Immature natural killer cell (primary cell): ENCODE measurements at regions not wholly inside any gene's neighbourhood (a gene's known extent, or its start where the extent isn't known, plus 50 kb on each side); places are given as distances from the start of the nearest gene placed in this dataset.

Experiments used
- DNase-seq, 3 donors: peaks; one replicate each; pipeline ENCODE4 v3.0.0; 2022; ENCODE audit warnings: mixed read lengths in 1 of 3
- H3K27ac Mint-ChIP-seq, 6 donors: one replicate each; pipeline ENCODE4 v1.8.0; 2020; ENCODE audit warnings: mixed read lengths in 6 of 6, mild to moderate bottlenecking in 5 of 6, inconsistent platforms in 4 of 6, moderate library complexity in 3 of 6
- H3K27me3 Mint-ChIP-seq, 3 donors: one replicate each; pipeline ENCODE4 v1.8.0; 2020 to 2021; ENCODE audit warnings: low read depth in 3 of 3, mild to moderate bottlenecking in 3 of 3, mixed read lengths in 3 of 3, moderate library complexity in 3 of 3, inconsistent platforms in 1 of 3
- H3K36me3 Mint-ChIP-seq, 3 donors: one replicate each; pipeline ENCODE4 v1.8.0; 2020; ENCODE audit warnings: mixed read lengths in 3 of 3, inconsistent platforms in 2 of 3, mild to moderate bottlenecking in 2 of 3
- H3K4me1 Mint-ChIP-seq, 2 donors: one replicate each; pipeline ENCODE4 v1.8.0; 2020; ENCODE audit warnings: inconsistent platforms in 2 of 2, mild to moderate bottlenecking in 2 of 2, mixed read lengths in 2 of 2, moderate library complexity in 1 of 2
- H3K4me3 Mint-ChIP-seq, 5 donors: one replicate each; pipeline ENCODE4 v1.8.0; 2020; ENCODE audit warnings: mild to moderate bottlenecking in 5 of 5, mixed read lengths in 5 of 5, inconsistent platforms in 3 of 5, moderate library complexity in 3 of 5
- H3K9me3 Mint-ChIP-seq, 6 donors: one replicate each; pipeline ENCODE4 v1.8.0; 2020; ENCODE audit warnings: mild to moderate bottlenecking in 6 of 6, mixed read lengths in 6 of 6, inconsistent platforms in 4 of 6, moderate library complexity in 3 of 6

GRCh38 chr10:71073451-71074175 lies 138.8 kb upstream of the UNC5B start:
- no peak overlapping the region for H3K4me3 Mint-ChIP-seq

GRCh38 chr10:71074176-71074755 lies 138.1 kb upstream of the UNC5B start:
- DNase-seq, result no peak
- Mint-ChIP-seq H3K36me3 (no peaks in the 10 kb centered on the region), H3K27me3 (peaks cover 0 to 2% (median 0%) of the 10 kb centered on the region in 3 donors), H3K4me1 (no peaks in the 10 kb centered on the region), H3K27ac (no peak overlapping the region), H3K4me3 (no peak overlapping the region), H3K9me3 (no peaks in the 10 kb centered on the region)

More at GRCh38 chr10:71073451-71074175, 138.8 kb upstream of the UNC5B start:
- H3K36me3 Mint-ChIP-seq, result no peaks in the 10 kb centered on the region
- H3K27ac Mint-ChIP-seq, result no peak overlapping the region
- H3K4me1 Mint-ChIP-seq, result no peaks in the 10 kb centered on the region
- H3K27me3 Mint-ChIP-seq, result peaks cover 0 to 2% (median 0%) of the 10 kb centered on the region in 3 donors
- H3K9me3 Mint-ChIP-seq, result no peaks in the 10 kb centered on the region
- DNase-seq, result no peak

- Mint-ChIP-seq H3K4me3 (no peak overlapping the region), H3K36me3 (no peaks in the 10 kb centered on the region), H3K27ac (no peak overlapping the region), H3K4me1 (no peaks in the 10 kb centered on the region), H3K27me3 (peaks cover 0 to 2% (median 0%) of the 10 kb centered on the region in 3 donors), H3K9me3 (no peaks in the 10 kb centered on the region)
- DNase-seq, result no peak
Observed at GRCh38 chr10:71075086-71075758, 137.1 kb upstream of the UNC5B start.

- Mint-ChIP-seq H3K36me3 (no peaks in the 10 kb centered on the region), H3K4me3 (no peak overlapping the region), H3K27me3 (peaks cover 0 to 2% (median 0%) of the 10 kb centered on the region in 3 donors), H3K9me3 (no peaks in the 10 kb centered on the region), H3K4me1 (no peaks in the 10 kb centered on the region), H3K27ac (no peak overlapping the region)
- no peak for DNase-seq
Observed at GRCh38 chr10:71075759-71076472, 136.5 kb upstream of the UNC5B start.

- Mint-ChIP-seq H3K27me3 (peaks cover 0 to 2% (median 0%) of the 10 kb centered on the region in 3 donors), H3K4me1 (no peaks in the 10 kb centered on the region), H3K4me3 (no peak overlapping the region), H3K36me3 (no peaks in the 10 kb centered on the region), H3K9me3 (no peaks in the 10 kb centered on the region), H3K27ac (no peak overlapping the region)
- DNase-seq, result no peak
Observed at GRCh38 chr10:71076473-71077142, 135.8 kb upstream of the UNC5B start.

GRCh38 chr10:71077143-71077581 lies 135.2 kb upstream of the UNC5B start:
- Mint-ChIP-seq H3K4me3 (no peak overlapping the region), H3K27me3 (peaks cover 0 to 2% (median 0%) of the 10 kb centered on the region in 3 donors), H3K27ac (no peak overlapping the region), H3K36me3 (no peaks in the 10 kb centered on the region), H3K4me1 (no peaks in the 10 kb centered on the region), H3K9me3 (no peaks in the 10 kb centered on the region)
- no peak for DNase-seq

GRCh38 chr10:71077796-71078453 lies 134.4 kb upstream of the UNC5B start:
- Mint-ChIP-seq H3K27ac (no peak overlapping the region), H3K9me3 (no peaks in the 10 kb centered on the region), H3K4me3 (no peak overlapping the region), H3K36me3 (no peaks in the 10 kb centered on the region), H3K4me1 (no peaks in the 10 kb centered on the region), H3K27me3 (no peaks in the 10 kb centered on the region)
- no peak for DNase-seq

GRCh38 chr10:71078454-71079145 lies 133.8 kb upstream of the UNC5B start:
- H3K27me3 Mint-ChIP-seq, result peaks cover 0 to 2% (median 0%) of the 10 kb centered on the region in 3 donors
- no peak for DNase-seq
- no peak overlapping the region for H3K27ac Mint-ChIP-seq
- H3K4me1 Mint-ChIP-seq, result no peaks in the 10 kb centered on the region
- H3K4me3 Mint-ChIP-seq, result no peak overlapping the region
- H3K36me3 Mint-ChIP-seq, result no peaks in the 10 kb centered on the region
- no peaks in the 10 kb centered on the region for H3K9me3 Mint-ChIP-seq

GRCh38 chr10:71079761-71080380 lies 132.5 kb upstream of the UNC5B start:
- Mint-ChIP-seq H3K4me3 (no peak overlapping the region), H3K36me3 (no peaks in the 10 kb centered on the region), H3K27me3 (peaks cover 0 to 2% (median 0%) of the 10 kb centered on the region in 3 donors), H3K9me3 (no peaks in the 10 kb centered on the region), H3K27ac (no peak overlapping the region), H3K4me1 (no peaks in the 10 kb centered on the region)
- DNase-seq, result no peak

- peaks cover 0 to 3% (median 2%) of the 10 kb centered on the region in 3 donors for H3K27me3 Mint-ChIP-seq
- no peak overlapping the region for H3K27ac Mint-ChIP-seq
- H3K4me3 Mint-ChIP-seq, result no peak overlapping the region
- H3K4me1 Mint-ChIP-seq, result no peaks in the 10 kb centered on the region
- H3K9me3 Mint-ChIP-seq, result no peaks in the 10 kb centered on the region
- DNase-seq, result no peak
- no peaks in the 10 kb centered on the region for H3K36me3 Mint-ChIP-seq
Observed at GRCh38 chr10:71080381-71081228, 131.8 kb upstream of the UNC5B start.

GRCh38 chr10:71081229-71081560 lies 131.2 kb upstream of the UNC5B start:
- H3K27ac Mint-ChIP-seq, result no peak overlapping the region
- no peaks in the 10 kb centered on the region for H3K36me3 Mint-ChIP-seq
- no peak for DNase-seq
- H3K27me3 Mint-ChIP-seq, result peaks cover 0 to 3% (median 2%) of the 10 kb centered on the region in 3 donors
- no peak overlapping the region for H3K4me3 Mint-ChIP-seq
- no peaks in the 10 kb centered on the region for H3K4me1 Mint-ChIP-seq
- H3K9me3 Mint-ChIP-seq, result no peaks in the 10 kb centered on the region

GRCh38 chr10:71081912-71082311 lies 130.5 kb upstream of the UNC5B start:
- no peaks in the 10 kb centered on the region for H3K4me1 Mint-ChIP-seq
- peaks cover 0 to 3% (median 2%) of the 10 kb centered on the region in 3 donors for H3K27me3 Mint-ChIP-seq
- no peak overlapping the region for H3K27ac Mint-ChIP-seq
- H3K9me3 Mint-ChIP-seq, result no peaks in the 10 kb centered on the region
- DNase-seq, result no peak
- no peak overlapping the region for H3K4me3 Mint-ChIP-seq
- no peaks in the 10 kb centered on the region for H3K36me3 Mint-ChIP-seq
